SK-N-MC (cell line): ENCODE measurements at regions not wholly inside any gene's neighbourhood (a gene's known extent, or its start where the extent isn't known, plus 50 kb on each side); places are given as distances from the start of the nearest gene placed in this dataset.
A peak's percentile ranks its signal among the peaks of the same experiment; 100 is the strongest.

Experiments used
- DNase-seq: peaks from one replicate; pipeline ENCODE4 v3.0.0-alpha.2; 2011; ENCODE audit warnings: low read depth, low spot score
- H3K27ac ChIP-seq: fragments of 200-600 bp; sonication (generic); 2 replicates; pipeline ENCODE4 v1.5.1; 2016; ENCODE audit warnings: mixed run types
- H3K36me3 ChIP-seq: fragments of 200-600 bp; sonication (generic); 2 replicates; pipeline ENCODE4 v1.6.1; 2017; ENCODE audit warnings: antibody characterized with exemption, low read length, mixed read lengths; ENCODE audit not compliant: insufficient read depth
- H3K4me3 ChIP-seq: fragments of 200-600 bp; sonication (generic); 2 replicates; pipeline ENCODE4 v1.5.1; 2016
- H3K9ac ChIP-seq: fragments of 200-600 bp; sonication (generic); 2 replicates; pipeline ENCODE4 v1.8.0; 2017; ENCODE audit warnings: mixed run types, mixed read lengths; ENCODE audit not compliant: insufficient read length
- H3K9me3 ChIP-seq: fragments of 200-600 bp; sonication (generic); 2 replicates; pipeline ENCODE4 v1.6.1; 2017; ENCODE audit warnings: low read depth, mild to moderate bottlenecking, antibody characterized with exemption, low read length, moderate library complexity, mixed read lengths
- EZH2 ChIP-seq: fragments of 200-600 bp; sonication (generic); IDR thresholded peaks from one replicate; pipeline ENCODE4 v1.6.1; 2017; ENCODE audit warnings: antibody characterized with exemption
- FOXP2 ChIP-seq: optimal IDR thresholded peaks from 2 replicates; pipeline ENCODE3; 2011; ENCODE audit warnings: mild to moderate bottlenecking, moderate library complexity; ENCODE audit not compliant: insufficient read depth; ENCODE audit errors: extremely low read length, control extremely low read depth
- POLR2AphosphoS5 ChIP-seq: IDR thresholded peaks from 2 replicates; pipeline ENCODE4 v1.6.1; 2012; ENCODE audit warnings: mild to moderate bottlenecking, low read depth, low read length, borderline replicate concordance

GRCh38 chr4:56186808-56187523 is 200.3 kb downstream of the AASDH start:
- no peak for TF ChIP-seq EZH2
- no peak for TF ChIP-seq FOXP2
- no peak for TF ChIP-seq POLR2AphosphoS5
- no peak for DNase-seq
- Histone ChIP-seq H3K27ac (no peak overlapping the region), H3K9me3 (no peaks in the 10 kb centered on the region), H3K4me3 (no peak overlapping the region), H3K9ac (no peak overlapping the region), H3K36me3 (peaks cover 4% of the 10 kb centered on the region; the same call in 1 of the 2 replicates)

GRCh38 chr4:56185901-56186300 is 201.4 kb downstream of the AASDH start:
- Histone ChIP-seq H3K9me3 (no peaks in the 10 kb centered on the region), H3K4me3 (no peak overlapping the region), H3K27ac (no peak overlapping the region), H3K36me3 (no peaks in the 10 kb centered on the region; the same call in 1 of the 2 replicates), H3K9ac (no peak overlapping the region)
- DNase-seq: no peak
- TF ChIP-seq FOXP2 (no peak), EZH2 (no peak), POLR2AphosphoS5 (no peak)

GRCh38 chr4:56184214-56184613 is 203.1 kb downstream of the AASDH start:
- H3K36me3 ChIP-seq: no peaks in the 10 kb centered on the region
- no peak for DNase-seq
- no peak overlapping the region for H3K9ac ChIP-seq
- no peak for TF ChIP-seq POLR2AphosphoS5
- TF ChIP-seq FOXP2: no peak
- TF ChIP-seq EZH2: no peak
- H3K4me3 ChIP-seq: no peak overlapping the region
- no peak overlapping the region for H3K27ac ChIP-seq
- H3K9me3 ChIP-seq: no peaks in the 10 kb centered on the region

- TF ChIP-seq FOXP2 (no peak), POLR2AphosphoS5 (no peak)
- no peak for DNase-seq
- H3K9me3 ChIP-seq: no peaks in the 10 kb centered on the region
- no peak overlapping the region for H3K27ac ChIP-seq
- H3K9ac ChIP-seq: no peak overlapping the region
- no peak overlapping the region for H3K4me3 ChIP-seq
- H3K36me3 ChIP-seq: no peaks in the 10 kb centered on the region
Observed at GRCh38 chr4:56183344-56183959, 203.8 kb downstream of the AASDH start.

- H3K9ac ChIP-seq: no peak overlapping the region
- H3K36me3 ChIP-seq: no peaks in the 10 kb centered on the region
- TF ChIP-seq FOXP2 (no peak), POLR2AphosphoS5 (no peak), EZH2 (no peak)
- no peak for DNase-seq
- no peaks in the 10 kb centered on the region for H3K9me3 ChIP-seq
- no peak overlapping the region for H3K4me3 ChIP-seq
- H3K27ac ChIP-seq: no peak overlapping the region; the same call in 1 of the 2 replicates
Observed at GRCh38 chr4:56182356-56182755, 204.9 kb downstream of the AASDH start.

GRCh38 chr4:56181140-56181953 is 205.9 kb downstream of the AASDH start:
- Histone ChIP-seq H3K36me3 (no peaks in the 10 kb centered on the region), H3K9me3 (no peaks in the 10 kb centered on the region), H3K4me3 (peak overlapping the region; percentile 30), H3K9ac (no peak overlapping the region), H3K27ac (peak overlapping the region; percentile 81)
- DNase-seq: peak; percentile 76
- TF ChIP-seq EZH2 (no peak), POLR2AphosphoS5 (0 out of 2 replicates have a peak, but pooled peaks have one; percentile 22), FOXP2 (no peak)

GRCh38 chr4:56169061-56169460 is 218.2 kb downstream of the AASDH start:
- TF ChIP-seq POLR2AphosphoS5 (no peak), EZH2 (no peak), FOXP2 (no peak)
- Histone ChIP-seq H3K27ac (no peak overlapping the region), H3K4me3 (no peak overlapping the region), H3K9me3 (no peaks in the 10 kb centered on the region), H3K36me3 (no peaks in the 10 kb centered on the region), H3K9ac (no peak overlapping the region)
- no peak for DNase-seq

- no peaks in the 10 kb centered on the region for H3K9me3 ChIP-seq
- H3K9ac ChIP-seq: no peak overlapping the region
- no peaks in the 10 kb centered on the region for H3K36me3 ChIP-seq
- H3K4me3 ChIP-seq: no peak overlapping the region
- TF ChIP-seq EZH2: no peak
- TF ChIP-seq POLR2AphosphoS5: no peak
- TF ChIP-seq FOXP2: no peak
- no peak overlapping the region for H3K27ac ChIP-seq
- DNase-seq: no peak
Observed at GRCh38 chr4:56164907-56165306, 216.2 kb downstream of the CEP135 start.
